Activated CD8-positive, alpha-beta T cell treated with anti-CD3 and anti-CD28 coated beads for 36 hours (primary cell): ENCODE measurements at regions not wholly inside any gene's neighbourhood (a gene's known extent, or its start where the extent isn't known, plus 50 kb on each side); places are given as distances from the start of the nearest gene placed in this dataset.

Experiments used
- ATAC-seq: fragments of 200-7000 bp; cut with Tn5 transposase; one replicate; pipeline ENCODE4 v1.10.0; 2021; ENCODE audit warnings: mild to moderate bottlenecking, moderate library complexity
- CTCF ChIA-PET: fragments of 350-600 bp; sonication (Branson Sonifier 250); formaldehyde crosslinking; loops from one replicate; lab custom pipeline; 2021; ENCODE audit warnings: antibody characterized with exemption; lab: Charles Lee
- POLR2A ChIA-PET: fragments of 350-600 bp; sonication (Branson Sonifier 250); formaldehyde crosslinking; loops from one replicate; lab custom pipeline; 2021; ENCODE audit warnings: antibody characterized with exemption; lab: Charles Lee
- DNase-seq: peaks from one replicate; pipeline ENCODE4 v3.0.0-alpha.2; 2020
- H3K27ac Mint-ChIP-seq: one replicate; pipeline ENCODE4 v1.8.0; 2021; ENCODE audit warnings: mild to moderate bottlenecking, mixed read lengths
- H3K27me3 Mint-ChIP-seq: one replicate; pipeline ENCODE4 v1.8.0; 2021; ENCODE audit warnings: mixed read lengths
- H3K36me3 Mint-ChIP-seq: one replicate; pipeline ENCODE4 v1.8.0; 2021; ENCODE audit warnings: low read depth, mixed read lengths
- H3K4me1 Mint-ChIP-seq: one replicate; pipeline ENCODE4 v1.8.0; 2021; ENCODE audit warnings: low read depth, mixed read lengths
- H3K4me3 Mint-ChIP-seq: one replicate; pipeline ENCODE4 v1.8.0; 2021; ENCODE audit warnings: mild to moderate bottlenecking, moderate library complexity, mixed read lengths
- H3K9me3 Mint-ChIP-seq: one replicate; pipeline ENCODE4 v1.8.0; 2021; ENCODE audit warnings: mixed read lengths
- CTCF ChIP-seq: fragments of 200-600 bp; IDR thresholded peaks from one replicate; pipeline ENCODE4 v1.8.0; 2022; ENCODE audit warnings: antibody characterized with exemption, mild to moderate bottlenecking
- intact Hi-C: fragments of 100-400 bp; cut with micrococcal nuclease; formaldehyde crosslinking; loops from one replicate; pipeline ENCODE4 v1.10.0; 2022

DNA sequence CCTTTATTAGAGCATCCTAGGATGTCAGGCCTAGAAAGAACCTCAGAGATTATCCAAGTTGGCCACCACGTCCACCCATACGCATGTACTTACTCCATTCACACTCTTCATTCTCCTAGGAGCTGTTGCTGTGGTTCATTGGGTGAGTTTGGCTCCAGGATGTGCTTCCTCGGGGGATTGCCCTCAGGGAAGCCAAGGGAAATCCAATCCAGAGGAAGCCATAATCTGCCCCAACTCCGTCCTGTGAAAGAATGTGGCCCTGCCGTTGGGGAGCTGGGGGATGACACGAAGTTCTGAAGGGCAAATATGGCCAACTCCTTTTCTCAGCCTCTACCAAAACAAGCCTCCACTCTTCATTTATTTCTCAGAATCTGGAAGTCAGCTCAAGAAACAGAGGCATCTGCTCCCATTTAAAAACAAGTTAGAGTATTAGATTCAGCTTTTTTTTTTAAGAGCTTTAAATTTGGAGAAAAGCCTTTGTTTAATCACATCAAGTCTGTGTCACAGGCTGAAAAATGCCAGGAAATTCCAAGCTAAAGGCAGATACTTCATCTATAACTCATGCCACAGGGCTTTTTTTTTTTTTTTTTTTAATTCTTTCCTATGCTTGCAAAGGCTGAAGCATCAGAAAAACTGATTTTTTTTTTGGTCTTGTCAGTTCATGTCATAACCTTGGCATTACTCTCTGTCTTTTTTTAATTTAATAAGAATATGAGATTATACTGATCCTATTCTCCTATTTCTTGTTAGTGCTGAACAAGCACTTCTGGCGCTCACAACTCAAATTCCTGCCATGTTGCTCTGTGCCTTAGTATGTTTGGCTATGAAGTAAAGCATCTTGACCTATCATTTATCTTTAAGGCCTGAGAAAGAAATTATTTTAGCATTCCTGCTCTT, 480.9 kb upstream of the MARCKS start:
- H3K4me3 Mint-ChIP-seq = no peak overlapping the region
- ATAC-seq = no peak
- H3K27me3 Mint-ChIP-seq = no peaks in the 10 kb centered on the region
- H3K36me3 Mint-ChIP-seq = no peaks in the 10 kb centered on the region
- intact Hi-C loops = no loop called here
- H3K27ac Mint-ChIP-seq = no peak overlapping the region
- no peak for TF ChIP-seq CTCF
- no peaks in the 10 kb centered on the region for H3K9me3 Mint-ChIP-seq
- ChIA-PET CTCF (no interaction called here), POLR2A (no interaction called here)
- no peaks in the 10 kb centered on the region for H3K4me1 Mint-ChIP-seq
- no peak for DNase-seq

DNA sequence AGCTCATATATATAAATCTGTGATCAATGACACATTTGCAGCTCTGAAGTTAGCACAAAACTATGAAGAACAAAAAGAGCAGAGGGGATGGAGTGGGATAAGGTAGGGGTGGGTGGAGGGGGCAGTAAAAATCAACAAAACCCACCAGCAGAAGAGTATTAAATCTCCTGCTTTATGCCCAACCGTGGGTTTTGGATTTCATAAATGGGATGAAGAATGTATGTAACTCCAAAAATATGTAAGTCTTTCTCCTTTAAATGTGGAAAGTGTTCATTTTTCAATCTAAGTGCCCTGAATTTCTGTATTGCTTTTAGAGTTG, 480.3 kb upstream of the MARCKS start:
- no peaks in the 10 kb centered on the region for H3K36me3 Mint-ChIP-seq
- DNase-seq = no peak
- H3K27me3 Mint-ChIP-seq = no peaks in the 10 kb centered on the region
- no peaks in the 10 kb centered on the region for H3K9me3 Mint-ChIP-seq
- no peak for TF ChIP-seq CTCF
- POLR2A ChIA-PET = no interaction called here
- no peaks in the 10 kb centered on the region for H3K4me1 Mint-ChIP-seq
- intact Hi-C loops = no loop called here
- no peak overlapping the region for H3K4me3 Mint-ChIP-seq
- H3K27ac Mint-ChIP-seq = no peak overlapping the region
- ATAC-seq = no peak
- CTCF ChIA-PET = no interaction called here

DNA sequence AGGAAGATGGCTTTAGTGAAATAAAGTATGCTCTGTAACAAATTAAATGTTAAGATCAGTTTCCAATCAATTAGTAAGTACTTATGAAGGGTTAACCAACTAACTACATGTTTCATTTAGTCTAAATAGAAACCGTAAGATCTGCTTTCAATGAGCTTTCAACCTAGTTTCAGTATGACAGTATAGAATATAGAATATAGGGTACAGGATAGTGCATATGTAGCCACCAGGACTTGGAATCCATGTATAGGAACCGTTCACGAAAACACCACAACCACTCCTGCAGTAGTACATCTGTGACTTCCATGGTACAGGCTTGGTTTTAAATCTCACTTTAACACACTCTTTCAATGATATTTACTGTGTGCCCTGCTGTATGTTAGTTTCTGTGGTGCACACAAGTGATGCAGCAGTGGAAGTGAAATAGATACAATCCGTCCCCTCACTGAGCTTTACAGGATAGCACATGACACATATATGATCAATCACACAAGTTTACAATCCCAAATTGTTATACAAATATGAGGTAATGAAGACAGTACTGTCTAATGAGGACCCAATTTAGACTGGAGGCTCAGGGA, 479.7 kb upstream of the MARCKS start:
- Mint-ChIP-seq H3K4me1 (no peaks in the 10 kb centered on the region), H3K27ac (no peak overlapping the region), H3K36me3 (no peaks in the 10 kb centered on the region), H3K4me3 (no peak overlapping the region), H3K9me3 (no peaks in the 10 kb centered on the region), H3K27me3 (no peaks in the 10 kb centered on the region)
- ATAC-seq (no peak), DNase-seq (no peak)
- CTCF ChIA-PET = no interaction called here
- intact Hi-C loops = no loop called here
- no peak for TF ChIP-seq CTCF
- POLR2A ChIA-PET = no interaction called here

DNA sequence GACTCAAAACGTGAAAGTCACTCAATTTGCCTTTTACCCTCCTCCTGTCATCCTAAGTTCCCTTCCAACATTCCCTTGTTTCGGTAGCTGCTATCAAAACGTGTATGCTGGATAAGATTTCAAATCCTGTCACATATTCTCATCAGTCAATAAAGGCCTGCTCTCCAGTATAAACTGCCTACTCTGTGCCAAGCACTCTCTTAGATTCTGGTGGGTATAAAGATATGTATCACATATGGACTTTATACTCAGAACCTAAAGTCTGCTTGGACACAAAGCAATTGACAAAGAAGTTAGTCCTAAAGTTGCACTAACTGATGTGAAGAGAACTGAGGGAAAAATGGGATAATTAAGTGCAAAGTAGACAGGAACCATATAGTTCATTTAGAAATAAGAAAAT, 476.6 kb upstream of the MARCKS start:
- intact Hi-C loops = no loop called here
- Mint-ChIP-seq H3K27ac (no peak overlapping the region), H3K27me3 (no peaks in the 10 kb centered on the region), H3K9me3 (no peaks in the 10 kb centered on the region), H3K4me3 (no peak overlapping the region), H3K36me3 (no peaks in the 10 kb centered on the region), H3K4me1 (no peaks in the 10 kb centered on the region)
- DNase-seq (no peak), ATAC-seq (no peak)
- ChIA-PET POLR2A (no interaction called here), CTCF (no interaction called here)
- no peak for TF ChIP-seq CTCF

DNA sequence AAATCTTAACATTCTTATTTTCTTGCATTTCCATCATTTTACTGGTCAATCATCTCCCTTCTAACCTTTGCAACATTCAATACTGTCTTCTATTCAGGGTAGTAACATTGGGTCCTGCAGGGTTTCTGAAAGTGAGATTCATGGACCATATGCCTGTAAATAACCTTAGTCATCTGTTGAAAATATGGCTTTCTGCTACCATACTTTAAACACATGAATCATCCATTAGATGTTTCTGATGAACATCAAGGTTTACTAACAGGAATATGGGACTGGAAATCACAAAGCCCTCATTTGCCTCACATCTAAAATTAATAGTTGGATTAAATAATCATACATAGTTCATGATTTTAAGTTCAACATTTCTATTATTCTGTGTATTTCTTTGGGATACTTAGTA, 475.9 kb upstream of the MARCKS start:
- Mint-ChIP-seq H3K4me1 (no peaks in the 10 kb centered on the region), H3K9me3 (no peaks in the 10 kb centered on the region), H3K27me3 (no peaks in the 10 kb centered on the region), H3K27ac (no peak overlapping the region), H3K36me3 (no peaks in the 10 kb centered on the region), H3K4me3 (no peak overlapping the region)
- no peak for TF ChIP-seq CTCF
- ChIA-PET CTCF (no interaction called here), POLR2A (no interaction called here)
- intact Hi-C loops = no loop called here
- DNase-seq (no peak), ATAC-seq (no peak)
